NCI-H526 (cell line): ENCODE measurements at regions not wholly inside any gene's neighbourhood (a gene's known extent, or its start where the extent isn't known, plus 50 kb on each side); places are given as distances from the start of the nearest gene placed in this dataset.
"Not testable (repeated sequence)": the region's sequence is repeated elsewhere in the genome, so short reads cannot be mapped to it uniquely, and the experiment has no call there.

Source experiments
- DNase-seq, 2 experiments: peaks; one replicate each; lab custom pipeline; 2025; lab: John Stamatoyannopoulos, UW

GRCh38 chr4:64821219-64821976, 412.1 kb upstream of the TECRL start:
- DNase-seq: no peak

- no peak for DNase-seq
These were observed 405.4 kb upstream of the TECRL start for GRCh38 chr4:64814616-64815015.

- DNase-seq: no peak
These were observed 398.6 kb upstream of the TECRL start for GRCh38 chr4:64807821-64808220.

GRCh38 chr4:64799751-64800150, 390.5 kb upstream of the TECRL start:
- no peak for DNase-seq

- not testable (repeated sequence) for DNase-seq
These were observed 389.6 kb upstream of the TECRL start for GRCh38 chr4:64798828-64799227.

- no peak for DNase-seq
These were observed 387.3 kb upstream of the TECRL start for GRCh38 chr4:64796581-64796980.

GRCh38 chr4:64784125-64784524, 374.9 kb upstream of the TECRL start:
- no peak for DNase-seq

- DNase-seq: peak; percentile 28 to 67
These were observed 372.6 kb upstream of the TECRL start for GRCh38 chr4:64781737-64782326.

GRCh38 chr4:64780664-64781063, 371.4 kb upstream of the TECRL start:
- no peak for DNase-seq

GRCh38 chr4:64777286-64777685, 368.0 kb upstream of the TECRL start:
- no peak for DNase-seq

GRCh38 chr4:64776820-64777219, 367.6 kb upstream of the TECRL start:
- no peak for DNase-seq

- DNase-seq: no peak
These were observed 365.4 kb upstream of the TECRL start for GRCh38 chr4:64774626-64775025.

- no peak for DNase-seq
These were observed 361.9 kb upstream of the TECRL start for GRCh38 chr4:64771149-64771548.

- DNase-seq: no peak
These were observed 358.3 kb upstream of the TECRL start for GRCh38 chr4:64767547-64767946.

- DNase-seq: no peak
These were observed 357.3 kb upstream of the TECRL start for GRCh38 chr4:64766565-64766964.

- no peak for DNase-seq
These were observed 346.8 kb upstream of the TECRL start for GRCh38 chr4:64756016-64756415.

GRCh38 chr4:64747919-64748715, 338.9 kb upstream of the TECRL start:
- no peak for DNase-seq

- DNase-seq: no peak
These were observed 329.0 kb upstream of the TECRL start for GRCh38 chr4:64738240-64738639.

- not testable (repeated sequence) for DNase-seq
These were observed 328.5 kb upstream of the TECRL start for GRCh38 chr4:64737854-64738138.

GRCh38 chr4:64737026-64737853, 328.0 kb upstream of the TECRL start:
- no peak for DNase-seq

- no peak for DNase-seq
These were observed 320.3 kb upstream of the TECRL start for GRCh38 chr4:64729561-64729960.

- DNase-seq: no peak
These were observed 318.7 kb upstream of the TECRL start for GRCh38 chr4:64727960-64728359.
